Stomach (tissue), 4 donors: ENCODE measurements at regions not wholly inside any gene's neighbourhood (a gene's known extent, or its start where the extent isn't known, plus 50 kb on each side); places are given as distances from the start of the nearest gene placed in this dataset.

Source experiments
- CTCF ChIP-seq, 7 experiments: fragments of 450-650 bp in 4 of 7; fragments of 200-600 bp in 3 of 7; sonication (generic) in 3 of 7; IDR thresholded peaks; one replicate each; pipeline ENCODE4 v1.5.1; 2016 to 2019; ENCODE audit warnings: antibody characterized with exemption in 7 of 7, control low read depth in 2 of 7, mild to moderate bottlenecking in 1 of 7
- EP300 ChIP-seq: sonication (generic); formaldehyde crosslinking; IDR thresholded peaks from one replicate; pipeline ENCODE4 v1.6.1; 2017; ENCODE audit warnings: antibody characterized with exemption
- POLR2A ChIP-seq, 4 donors: fragments of 450-650 bp; IDR thresholded peaks; one replicate each; pipeline ENCODE4 v1.6.1; 2016; ENCODE audit warnings: antibody characterized with exemption in 4 of 4, control low read depth in 2 of 4, mild to moderate bottlenecking in 1 of 4, moderate library complexity in 1 of 4
- POLR2AphosphoS5 ChIP-seq, 3 donors: sonication (generic); formaldehyde crosslinking; IDR thresholded peaks; one replicate each; pipeline ENCODE4 v1.6.1; 2016; ENCODE audit warnings: antibody characterized with exemption in 3 of 3

DNA sequence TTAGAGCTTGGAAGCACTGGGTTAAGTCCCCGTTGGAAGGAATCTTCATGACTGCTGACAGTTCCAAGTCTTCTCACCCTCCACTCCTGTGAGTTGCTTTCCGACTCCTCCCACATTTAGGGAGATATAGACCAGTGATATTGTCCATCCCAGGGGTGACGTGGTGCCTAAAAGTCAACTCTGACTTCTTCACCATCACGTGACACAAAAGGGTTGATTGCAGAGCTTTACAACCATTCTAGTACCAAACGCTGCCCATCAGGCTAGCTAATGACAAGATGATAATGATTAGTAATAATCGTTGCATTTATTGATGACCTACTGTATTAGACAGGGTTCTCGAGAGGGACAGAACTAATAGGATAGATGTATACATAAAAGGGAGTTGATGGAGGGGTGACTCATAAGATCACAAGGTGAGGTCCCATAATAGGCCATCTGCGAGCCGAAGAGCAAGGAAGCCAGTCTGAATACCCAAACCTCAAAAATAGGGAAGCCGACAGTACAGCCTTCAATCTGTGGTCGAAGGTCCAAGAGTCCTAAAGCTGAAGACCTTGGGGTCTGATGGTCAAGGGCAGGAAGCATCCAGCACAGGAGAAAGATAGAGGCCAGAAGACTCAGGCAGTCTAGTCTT, 85.3 kb upstream of the CARD11 start:
- TF ChIP-seq CTCF (IDR thresholded peaks at IDR 0.05): no peak
- no peak for TF ChIP-seq EP300
- TF ChIP-seq POLR2AphosphoS5 (IDR thresholded peaks at IDR 0.05): no peak
- no peak for TF ChIP-seq POLR2A (IDR thresholded peaks at IDR 0.05)
